Keratinocyte (primary cell): ENCODE measurements at regions not wholly inside any gene's neighbourhood (a gene's known extent, or its start where the extent isn't known, plus 50 kb on each side); places are given as distances from the start of the nearest gene placed in this dataset.
"Not testable (repeated sequence)": the region's sequence is repeated elsewhere in the genome, so short reads cannot be mapped to it uniquely, and the experiment has no call there.

Experiments
- DNase-seq: peaks from one replicate; pipeline ENCODE4 v3.0.0-alpha.2; 2011; ENCODE audit warnings: low read depth, missing footprints, low spot score
- FAIRE-seq: peaks from 2 replicates; lab custom pipeline; 2011; peaks lifted over from hg19 to GRCh38; lab: Jason Lieb, UNC
- H2AFZ ChIP-seq: 2 replicates; pipeline ENCODE4 v1.6.0; 2012; ENCODE audit warnings: low read length, control low read depth, inconsistent platforms; ENCODE audit not compliant: control insufficient read depth
- H3K27ac ChIP-seq: 2 replicates; pipeline ENCODE4 v1.5.1; 2011; ENCODE audit warnings: low read length; ENCODE audit not compliant: control insufficient read depth, insufficient read depth
- H3K27me3 ChIP-seq: 3 replicates; pipeline ENCODE4 v1.6.0; 2011; ENCODE audit warnings: low read length; ENCODE audit not compliant: control insufficient read depth, insufficient read depth; ENCODE audit errors: extremely low read depth
- H3K36me3 ChIP-seq, 2 experiments: 2 replicates in 1 of 2; 3 replicates in 1 of 2; pipeline ENCODE4 v1.5.1; 2011; ENCODE audit warnings: low read length in 2 of 2, mild to moderate bottlenecking in 1 of 2; ENCODE audit not compliant: control insufficient read depth in 2 of 2, insufficient read depth in 2 of 2; ENCODE audit errors: extremely low read depth in 1 of 2
- H3K4me1 ChIP-seq: 3 replicates; pipeline ENCODE4 v1.5.1; 2011; ENCODE audit warnings: low read length; ENCODE audit not compliant: control insufficient read depth, insufficient read depth; ENCODE audit errors: extremely low read depth
- H3K4me2 ChIP-seq: 3 replicates; pipeline ENCODE4 v1.6.0; 2011; ENCODE audit warnings: low read depth, low read length; ENCODE audit not compliant: control insufficient read depth, insufficient read depth; ENCODE audit errors: extremely low read depth
- H3K4me3 ChIP-seq, 3 experiments: fragments of 200-600 bp in 1 of 3; sonication (generic) in 1 of 3; 2 replicates in 2 of 3; 3 replicates in 1 of 3; pipeline ENCODE4 v1.5.1; 2011 to 2016; ENCODE audit warnings: low read length in 3 of 3, mild to moderate bottlenecking in 3 of 3, control low read depth in 2 of 3, inconsistent platforms in 1 of 3, low read depth in 1 of 3, mixed read lengths in 1 of 3, mixed run types in 1 of 3, moderate library complexity in 1 of 3; ENCODE audit not compliant: control insufficient read depth in 2 of 3, insufficient read depth in 2 of 3; ENCODE audit errors: extremely low read depth in 1 of 3
- H3K79me2 ChIP-seq: 2 replicates; pipeline ENCODE4 v1.6.0; 2012; ENCODE audit warnings: low read length; ENCODE audit not compliant: control insufficient read depth, insufficient read depth
- H3K9ac ChIP-seq: 3 replicates; pipeline ENCODE4 v1.6.0; 2011; ENCODE audit warnings: low read length; ENCODE audit not compliant: control insufficient read depth, insufficient read depth; ENCODE audit errors: extremely low read depth
- H3K9me1 ChIP-seq: 3 replicates; pipeline ENCODE4 v1.6.0; 2011; ENCODE audit warnings: low read length; ENCODE audit not compliant: control insufficient read depth, insufficient read depth; ENCODE audit errors: extremely low read depth
- H3K9me3 ChIP-seq: 2 replicates; pipeline ENCODE4 v1.5.1; 2012; ENCODE audit warnings: low read depth, low read length; ENCODE audit not compliant: control insufficient read depth
- H4K20me1 ChIP-seq: 3 replicates; pipeline ENCODE4 v1.6.0; 2011; ENCODE audit warnings: low read length; ENCODE audit not compliant: control insufficient read depth, insufficient read depth; ENCODE audit errors: extremely low read depth
- EZH2 ChIP-seq: IDR thresholded peaks from one replicate; pipeline ENCODE4 v1.6.1; 2012; ENCODE audit warnings: inconsistent platforms, mild to moderate bottlenecking, low read length, moderate library complexity
- dilution Hi-C: fragments of 300-500 bp; cut with MboI; formaldehyde crosslinking; loops from one replicate; pipeline ENCODE4 v1.7.0; 2020; ENCODE audit warnings: low sequenced_read_pairs; ENCODE audit not compliant: extremely low pct_ligation_motif_present
- TF ChIP-seq, protein P1 (sequence below), 3 experiments: IDR thresholded peaks in 1 of 3; conservative IDR thresholded peaks in 1 of 3; optimal IDR thresholded peaks in 1 of 3; 2 replicates in 2 of 3; 3 replicates in 1 of 3; pipeline versions ENCODE3 to v1.5.1; 2011; ENCODE audit warnings: low read length in 3 of 3, mild to moderate bottlenecking in 3 of 3, moderate library complexity in 2 of 3, control low read depth in 1 of 3, inconsistent platforms in 1 of 3; ENCODE audit not compliant: insufficient read depth in 2 of 3; ENCODE audit errors: extremely low read depth in 1 of 3

GRCh38 chr4:181119186-181119585 is 1124.0 kb upstream of the TENM3 start:
- no peaks in the 10 kb centered on the region for H3K27me3 ChIP-seq
- DNase-seq: no peak
- TF ChIP-seq, protein P1, sequence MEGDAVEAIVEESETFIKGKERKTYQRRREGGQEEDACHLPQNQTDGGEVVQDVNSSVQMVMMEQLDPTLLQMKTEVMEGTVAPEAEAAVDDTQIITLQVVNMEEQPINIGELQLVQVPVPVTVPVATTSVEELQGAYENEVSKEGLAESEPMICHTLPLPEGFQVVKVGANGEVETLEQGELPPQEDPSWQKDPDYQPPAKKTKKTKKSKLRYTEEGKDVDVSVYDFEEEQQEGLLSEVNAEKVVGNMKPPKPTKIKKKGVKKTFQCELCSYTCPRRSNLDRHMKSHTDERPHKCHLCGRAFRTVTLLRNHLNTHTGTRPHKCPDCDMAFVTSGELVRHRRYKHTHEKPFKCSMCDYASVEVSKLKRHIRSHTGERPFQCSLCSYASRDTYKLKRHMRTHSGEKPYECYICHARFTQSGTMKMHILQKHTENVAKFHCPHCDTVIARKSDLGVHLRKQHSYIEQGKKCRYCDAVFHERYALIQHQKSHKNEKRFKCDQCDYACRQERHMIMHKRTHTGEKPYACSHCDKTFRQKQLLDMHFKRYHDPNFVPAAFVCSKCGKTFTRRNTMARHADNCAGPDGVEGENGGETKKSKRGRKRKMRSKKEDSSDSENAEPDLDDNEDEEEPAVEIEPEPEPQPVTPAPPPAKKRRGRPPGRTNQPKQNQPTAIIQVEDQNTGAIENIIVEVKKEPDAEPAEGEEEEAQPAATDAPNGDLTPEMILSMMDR (optimal IDR thresholded peaks at IDR 0.05 in 1 of 3, IDR thresholded peaks at IDR 0.05 in 1 of 3, conservative IDR thresholded peaks at IDR 0.05 in 1 of 3; ENCODE audit: extremely low read depth in 1 of 3, insufficient read depth in 2 of 3, low read length in 3 of 3): no peak
- TF ChIP-seq EZH2: no peak
- H3K79me2 ChIP-seq: no peaks in the 10 kb centered on the region
- no peaks in the 10 kb centered on the region for H3K9me1 ChIP-seq
- H3K9ac ChIP-seq: no peak overlapping the region
- H3K9me3 ChIP-seq: no peaks in the 10 kb centered on the region
- no peak overlapping the region for H3K27ac ChIP-seq
- H2AFZ ChIP-seq: no peak overlapping the region
- H4K20me1 ChIP-seq: no peaks in the 10 kb centered on the region
- FAIRE-seq: no peak
- H3K36me3 ChIP-seq: no peaks in the 10 kb centered on the region
- H3K4me1 ChIP-seq: no peaks in the 10 kb centered on the region
- H3K4me2 ChIP-seq: no peak overlapping the region
- H3K4me3 ChIP-seq: no peak overlapping the region
- dilution Hi-C loops: no loop called here

GRCh38 chr4:181121733-181122132 is 1121.5 kb upstream of the TENM3 start:
- Histone ChIP-seq H3K9me3 (no peaks in the 10 kb centered on the region), H3K79me2 (no peaks in the 10 kb centered on the region), H3K4me3 (no peak overlapping the region), H3K9me1 (no peaks in the 10 kb centered on the region), H3K27ac (no peak overlapping the region), H4K20me1 (no peaks in the 10 kb centered on the region), H3K4me1 (no peaks in the 10 kb centered on the region), H2AFZ (no peak overlapping the region), H3K36me3 (no peaks in the 10 kb centered on the region), H3K4me2 (no peak overlapping the region), H3K27me3 (no peaks in the 10 kb centered on the region), H3K9ac (no peak overlapping the region)
- FAIRE-seq (no peak), DNase-seq (no peak)
- TF ChIP-seq EZH2: no peak
- dilution Hi-C loops: no loop called here

GRCh38 chr4:181127171-181127570 is 1116.0 kb upstream of the TENM3 start:
- no peak for FAIRE-seq
- no peak for DNase-seq
- no peak overlapping the region for H3K27ac ChIP-seq
- dilution Hi-C loops: no loop called here
- no peak overlapping the region for H2AFZ ChIP-seq
- H3K4me1 ChIP-seq: no peaks in the 10 kb centered on the region
- H3K36me3 ChIP-seq: no peaks in the 10 kb centered on the region
- no peaks in the 10 kb centered on the region for H3K27me3 ChIP-seq
- H4K20me1 ChIP-seq: no peaks in the 10 kb centered on the region
- TF ChIP-seq, protein P1 (optimal IDR thresholded peaks at IDR 0.05 in 1 of 3, IDR thresholded peaks at IDR 0.05 in 1 of 3, conservative IDR thresholded peaks at IDR 0.05 in 1 of 3; ENCODE audit: extremely low read depth in 1 of 3, insufficient read depth in 2 of 3, low read length in 3 of 3): no peak
- TF ChIP-seq EZH2: no peak
- no peaks in the 10 kb centered on the region for H3K9me1 ChIP-seq
- H3K4me3 ChIP-seq: no peak overlapping the region
- no peak overlapping the region for H3K9ac ChIP-seq
- no peaks in the 10 kb centered on the region for H3K79me2 ChIP-seq
- H3K4me2 ChIP-seq: no peak overlapping the region
- no peaks in the 10 kb centered on the region for H3K9me3 ChIP-seq

DNA sequence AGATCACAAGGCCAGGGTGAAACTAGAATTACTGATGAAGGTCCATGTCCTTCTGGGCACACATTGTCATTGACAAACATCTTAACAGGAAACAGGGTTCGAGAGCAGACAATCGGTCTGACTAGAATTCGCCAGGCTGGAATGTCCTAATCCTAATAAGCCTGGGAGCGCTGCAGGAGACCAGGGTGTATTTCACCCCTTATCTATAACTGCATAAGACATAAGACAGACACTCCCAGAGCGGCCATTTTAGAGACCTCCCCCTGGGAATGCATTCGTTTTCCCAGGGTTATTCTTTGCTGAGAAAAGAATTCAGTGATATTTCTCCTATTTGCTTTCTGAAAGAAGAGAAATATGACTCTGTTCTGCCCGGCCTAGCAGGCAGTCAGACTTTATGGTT is 1112.9 kb upstream of the TENM3 start:
- H4K20me1 ChIP-seq, H3K4me3 ChIP-seq, H3K27me3 ChIP-seq, H3K4me2 ChIP-seq, H3K36me3 ChIP-seq, FAIRE-seq, DNase-seq, dilution Hi-C loops, H2AFZ ChIP-seq, H3K9ac ChIP-seq, H3K27ac ChIP-seq, H3K9me3 ChIP-seq, H3K79me2 ChIP-seq, H3K9me1 ChIP-seq, H3K4me1 ChIP-seq: not testable (repeated sequence)
